ENCODE measurements at regions not wholly inside any gene's neighbourhood (a gene's known extent, or its start where the extent isn't known, plus 50 kb on each side); places are given as distances from the start of the nearest gene placed in this dataset.
"Not testable (repeated sequence)": the region's sequence is repeated elsewhere in the genome, so short reads cannot be mapped to it uniquely, and the experiment has no call there.

GRCh38 chr11:45733176-45733575, 67.8 kb upstream of the CHST1 start:
- no peak for TF ChIP-seq CTCF (IDR thresholded peaks at IDR 0.05; ENCODE audit: partially characterized antibody, unreplicated experiment)
- no peak overlapping the region for H3K4me3 Mint-ChIP-seq (ENCODE audit: unreplicated experiment)
- H3K27me3 Mint-ChIP-seq (ENCODE audit: unreplicated experiment) = peaks cover 4% of the 10 kb centered on the region
- peaks cover 5% of the 10 kb centered on the region for H3K9me3 Mint-ChIP-seq (ENCODE audit: unreplicated experiment)
- H3K36me3 Mint-ChIP-seq (ENCODE audit: unreplicated experiment) = no peaks in the 10 kb centered on the region
- H3K27ac Mint-ChIP-seq (ENCODE audit: unreplicated experiment) = no peak overlapping the region
- peaks cover 4% of the 10 kb centered on the region for H3K4me1 Mint-ChIP-seq (ENCODE audit: low read depth, unreplicated experiment)
- DNase-seq = no peak

- peaks cover 5% of the 10 kb centered on the region for H3K9me3 Mint-ChIP-seq (ENCODE audit: unreplicated experiment)
- H3K4me1 Mint-ChIP-seq (ENCODE audit: low read depth, unreplicated experiment) = peaks cover 4% of the 10 kb centered on the region
- DNase-seq = no peak
- no peak overlapping the region for H3K4me3 Mint-ChIP-seq (ENCODE audit: unreplicated experiment)
- TF ChIP-seq CTCF (IDR thresholded peaks at IDR 0.05; ENCODE audit: partially characterized antibody, unreplicated experiment) = no peak
- H3K27me3 Mint-ChIP-seq (ENCODE audit: unreplicated experiment) = peaks cover 4% of the 10 kb centered on the region
- no peak overlapping the region for H3K27ac Mint-ChIP-seq (ENCODE audit: unreplicated experiment)
- no peaks in the 10 kb centered on the region for H3K36me3 Mint-ChIP-seq (ENCODE audit: unreplicated experiment)
Measured at GRCh38 chr11:45732343-45732742, 66.9 kb upstream of the CHST1 start.

- not testable (repeated sequence) for DNase-seq; H3K36me3 Mint-ChIP-seq (ENCODE audit: unreplicated experiment); H3K9me3 Mint-ChIP-seq (ENCODE audit: unreplicated experiment); H3K4me3 Mint-ChIP-seq (ENCODE audit: unreplicated experiment); H3K27me3 Mint-ChIP-seq (ENCODE audit: unreplicated experiment); H3K4me1 Mint-ChIP-seq (ENCODE audit: low read depth, unreplicated experiment); H3K27ac Mint-ChIP-seq (ENCODE audit: unreplicated experiment)
Measured at GRCh38 chr11:45731171-45731570, 65.7 kb upstream of the CHST1 start.

- H3K4me1 Mint-ChIP-seq (ENCODE audit: low read depth, unreplicated experiment) = peaks cover 7% of the 10 kb centered on the region
- peaks cover 4% of the 10 kb centered on the region for H3K27me3 Mint-ChIP-seq (ENCODE audit: unreplicated experiment)
- no peaks in the 10 kb centered on the region for H3K36me3 Mint-ChIP-seq (ENCODE audit: unreplicated experiment)
- H3K9me3 Mint-ChIP-seq (ENCODE audit: unreplicated experiment) = peaks cover 4% of the 10 kb centered on the region
- TF ChIP-seq CTCF (IDR thresholded peaks at IDR 0.05; ENCODE audit: partially characterized antibody, unreplicated experiment) = no peak
- peak overlapping the region; percentile 57 for H3K27ac Mint-ChIP-seq (ENCODE audit: unreplicated experiment)
- H3K4me3 Mint-ChIP-seq (ENCODE audit: unreplicated experiment) = no peak overlapping the region
- DNase-seq = no peak
Measured at GRCh38 chr11:45730014-45730413, 64.6 kb upstream of the CHST1 start.

- Mint-ChIP-seq H3K27ac (ENCODE audit: unreplicated experiment) (no peak overlapping the region), H3K4me3 (ENCODE audit: unreplicated experiment) (no peak overlapping the region), H3K4me1 (ENCODE audit: low read depth, unreplicated experiment) (peaks cover 10% of the 10 kb centered on the region), H3K27me3 (ENCODE audit: unreplicated experiment) (peaks cover 2% of the 10 kb centered on the region), H3K36me3 (ENCODE audit: unreplicated experiment) (no peaks in the 10 kb centered on the region), H3K9me3 (ENCODE audit: unreplicated experiment) (peaks cover 2% of the 10 kb centered on the region)
- DNase-seq = no peak
- TF ChIP-seq CTCF (IDR thresholded peaks at IDR 0.05; ENCODE audit: partially characterized antibody, unreplicated experiment) = no peak
Measured at GRCh38 chr11:45726493-45727054, 61.2 kb upstream of the CHST1 start.
